Skin epidermis (tissue), 12 donors: ENCODE measurements at regions not wholly inside any gene's neighbourhood (a gene's known extent, or its start where the extent isn't known, plus 50 kb on each side); places are given as distances from the start of the nearest gene placed in this dataset.
"Not testable (repeated sequence)": the region's sequence is repeated elsewhere in the genome, so short reads cannot be mapped to it uniquely, and the experiment has no call there.

ENCODE experiments used
- H3K27ac ChIP-seq, 21 experiments: fragments of 200-600 bp; sonication (generic) in 11 of 21; one replicate each; pipeline ENCODE4 v1.5.0; 2020; ENCODE audit warnings: mild to moderate bottlenecking in 3 of 21, inconsistent platforms in 2 of 21, moderate library complexity in 2 of 21
- H3K4me3 ChIP-seq, 7 experiments: fragments of 200-600 bp; sonication (generic) in 2 of 7; one replicate each; pipeline ENCODE4 v1.5.0; 2020; ENCODE audit warnings: inconsistent platforms in 2 of 7, mild to moderate bottlenecking in 2 of 7, moderate library complexity in 1 of 7

GRCh38 chr16:22624800-22625533 lies 114.3 kb downstream of the NPIPB5 start:
- Histone ChIP-seq H3K27ac (no peak overlapping the region), H3K4me3 (no peak overlapping the region)

GRCh38 chr16:22625967-22626366 lies 115.3 kb downstream of the NPIPB5 start:
- H3K27ac ChIP-seq, result no peak overlapping the region

GRCh38 chr16:22627043-22627442 lies 116.4 kb downstream of the NPIPB5 start:
- no peak overlapping the region for H3K27ac ChIP-seq

More at GRCh38 chr16:22625967-22626366, 115.3 kb downstream of the NPIPB5 start:
- no peak overlapping the region for H3K4me3 ChIP-seq

GRCh38 chr16:22628994-22629393 lies 118.3 kb downstream of the NPIPB5 start:
- Histone ChIP-seq H3K27ac (no peak overlapping the region), H3K4me3 (no peak overlapping the region)

More at GRCh38 chr16:22627043-22627442, 116.4 kb downstream of the NPIPB5 start:
- no peak overlapping the region for H3K4me3 ChIP-seq

- no peak overlapping the region for H3K27ac ChIP-seq
- no peak overlapping the region for H3K4me3 ChIP-seq
Observed at GRCh38 chr16:22630242-22630641, 119.6 kb downstream of the NPIPB5 start.

GRCh38 chr16:22631264-22631663 lies 120.6 kb downstream of the NPIPB5 start:
- H3K4me3 ChIP-seq, result no peak overlapping the region
- no peak overlapping the region for H3K27ac ChIP-seq

- Histone ChIP-seq H3K27ac (no peak overlapping the region), H3K4me3 (no peak overlapping the region)
Observed at GRCh38 chr16:22632606-22633005, 121.9 kb downstream of the NPIPB5 start.

GRCh38 chr16:22633280-22633679 lies 122.6 kb downstream of the NPIPB5 start:
- no peak overlapping the region for H3K27ac ChIP-seq

GRCh38 chr16:22633799-22634198 lies 123.1 kb downstream of the NPIPB5 start:
- no peak overlapping the region for H3K27ac ChIP-seq
- H3K4me3 ChIP-seq, result no peak overlapping the region

More at GRCh38 chr16:22633280-22633679, 122.6 kb downstream of the NPIPB5 start:
- H3K4me3 ChIP-seq, result no peak overlapping the region

GRCh38 chr16:22634954-22635353 lies 124.3 kb downstream of the NPIPB5 start:
- Histone ChIP-seq H3K4me3 (no peak overlapping the region), H3K27ac (peak overlapping the region in 1 of 21 experiments; percentile 15)

- no peak overlapping the region for H3K4me3 ChIP-seq
- H3K27ac ChIP-seq, result peak overlapping the region in 1 of 21 experiments; percentile 20
Observed at GRCh38 chr16:22635357-22635761, 124.7 kb downstream of the NPIPB5 start.

- peak overlapping the region in 1 of 21 experiments; percentile 20 for H3K27ac ChIP-seq
- H3K4me3 ChIP-seq, result no peak overlapping the region
Observed at GRCh38 chr16:22635801-22636200, 125.1 kb downstream of the NPIPB5 start.

- Histone ChIP-seq H3K4me3 (no peak overlapping the region), H3K27ac (peak overlapping the region in 1 of 21 experiments; percentile 10)
Observed at GRCh38 chr16:22638393-22639206, 127.9 kb downstream of the NPIPB5 start.

GRCh38 chr16:22641131-22641628 lies 130.5 kb downstream of the NPIPB5 start:
- Histone ChIP-seq H3K4me3 (no peak overlapping the region), H3K27ac (no peak overlapping the region)

GRCh38 chr16:22642416-22643088 lies 131.9 kb downstream of the NPIPB5 start:
- no peak overlapping the region for H3K4me3 ChIP-seq
- no peak overlapping the region for H3K27ac ChIP-seq

- not testable (repeated sequence) for H3K27ac ChIP-seq, H3K4me3 ChIP-seq
Observed at GRCh38 chr16:22643203-22643602, 132.5 kb downstream of the NPIPB5 start.

- no peak overlapping the region for H3K27ac ChIP-seq
Observed at GRCh38 chr16:22643886-22644285, 133.2 kb downstream of the NPIPB5 start.

GRCh38 chr16:22645868-22646267 lies 135.2 kb downstream of the NPIPB5 start:
- H3K4me3 ChIP-seq, result no peak overlapping the region
- H3K27ac ChIP-seq, result no peak overlapping the region

More at GRCh38 chr16:22643886-22644285, 133.2 kb downstream of the NPIPB5 start:
- no peak overlapping the region for H3K4me3 ChIP-seq

- Histone ChIP-seq H3K4me3 (no peak overlapping the region), H3K27ac (no peak overlapping the region)
Observed at GRCh38 chr16:22646948-22647556, 136.4 kb downstream of the NPIPB5 start.

GRCh38 chr16:22648141-22648540 lies 137.4 kb downstream of the NPIPB5 start:
- H3K4me3 ChIP-seq, result no peak overlapping the region
- H3K27ac ChIP-seq, result no peak overlapping the region
